ENCODE measurements at regions not wholly inside any gene's neighbourhood (a gene's known extent, or its start where the extent isn't known, plus 50 kb on each side); places are given as distances from the start of the nearest gene placed in this dataset.

DNA sequence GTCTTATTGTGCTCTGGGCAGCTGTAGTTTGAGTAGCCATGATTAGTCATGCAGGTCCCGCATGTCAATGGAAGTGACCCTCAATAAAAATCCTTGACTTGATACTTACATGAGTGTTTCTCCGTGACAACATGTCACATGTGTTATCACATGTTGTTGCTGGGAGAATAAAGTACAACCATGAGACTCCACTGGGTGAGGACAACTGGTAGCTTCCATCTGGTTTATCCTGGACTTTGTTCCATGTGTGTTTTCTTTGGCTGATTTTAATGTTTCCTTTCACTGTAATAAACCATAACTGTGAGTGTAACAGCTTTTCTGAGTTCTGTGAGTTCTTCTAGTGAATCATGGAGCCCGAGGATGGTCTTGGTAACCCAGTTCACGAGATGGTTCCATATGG is 63.1 kb upstream of the NDN start:
- no peak for DNase-seq (ENCODE audit: low read depth)
- TF ChIP-seq, protein P1, sequence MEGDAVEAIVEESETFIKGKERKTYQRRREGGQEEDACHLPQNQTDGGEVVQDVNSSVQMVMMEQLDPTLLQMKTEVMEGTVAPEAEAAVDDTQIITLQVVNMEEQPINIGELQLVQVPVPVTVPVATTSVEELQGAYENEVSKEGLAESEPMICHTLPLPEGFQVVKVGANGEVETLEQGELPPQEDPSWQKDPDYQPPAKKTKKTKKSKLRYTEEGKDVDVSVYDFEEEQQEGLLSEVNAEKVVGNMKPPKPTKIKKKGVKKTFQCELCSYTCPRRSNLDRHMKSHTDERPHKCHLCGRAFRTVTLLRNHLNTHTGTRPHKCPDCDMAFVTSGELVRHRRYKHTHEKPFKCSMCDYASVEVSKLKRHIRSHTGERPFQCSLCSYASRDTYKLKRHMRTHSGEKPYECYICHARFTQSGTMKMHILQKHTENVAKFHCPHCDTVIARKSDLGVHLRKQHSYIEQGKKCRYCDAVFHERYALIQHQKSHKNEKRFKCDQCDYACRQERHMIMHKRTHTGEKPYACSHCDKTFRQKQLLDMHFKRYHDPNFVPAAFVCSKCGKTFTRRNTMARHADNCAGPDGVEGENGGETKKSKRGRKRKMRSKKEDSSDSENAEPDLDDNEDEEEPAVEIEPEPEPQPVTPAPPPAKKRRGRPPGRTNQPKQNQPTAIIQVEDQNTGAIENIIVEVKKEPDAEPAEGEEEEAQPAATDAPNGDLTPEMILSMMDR (conservative IDR thresholded peaks at IDR 0.05; ENCODE audit: low read depth, low read length): no peak
- no peak overlapping the region for H3K4me3 ChIP-seq (ENCODE audit: low read length)

DNA sequence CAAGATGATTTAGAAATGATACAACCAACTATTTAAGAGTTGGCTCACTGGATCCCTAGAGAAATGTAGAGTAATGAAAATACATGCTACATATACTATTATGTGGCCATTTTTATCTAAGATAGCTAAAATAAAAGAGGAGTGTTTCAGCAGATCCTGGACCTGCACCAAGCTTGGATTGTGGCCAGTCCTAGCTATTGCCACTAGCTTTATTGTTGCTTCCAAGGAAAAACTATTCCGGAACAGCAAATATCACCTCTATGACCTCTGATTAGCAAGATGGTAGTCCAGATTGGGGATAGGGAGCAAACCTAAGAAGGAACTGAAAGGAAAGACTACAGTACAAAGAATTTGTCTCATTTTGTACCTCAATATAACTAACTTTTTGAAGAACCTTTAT is 63.7 kb upstream of the NDN start:
- TF ChIP-seq, protein P1 (conservative IDR thresholded peaks at IDR 0.05; ENCODE audit: low read depth, low read length): no peak
- DNase-seq (ENCODE audit: low read depth): no peak
- no peak overlapping the region for H3K4me3 ChIP-seq (ENCODE audit: low read length)

DNA sequence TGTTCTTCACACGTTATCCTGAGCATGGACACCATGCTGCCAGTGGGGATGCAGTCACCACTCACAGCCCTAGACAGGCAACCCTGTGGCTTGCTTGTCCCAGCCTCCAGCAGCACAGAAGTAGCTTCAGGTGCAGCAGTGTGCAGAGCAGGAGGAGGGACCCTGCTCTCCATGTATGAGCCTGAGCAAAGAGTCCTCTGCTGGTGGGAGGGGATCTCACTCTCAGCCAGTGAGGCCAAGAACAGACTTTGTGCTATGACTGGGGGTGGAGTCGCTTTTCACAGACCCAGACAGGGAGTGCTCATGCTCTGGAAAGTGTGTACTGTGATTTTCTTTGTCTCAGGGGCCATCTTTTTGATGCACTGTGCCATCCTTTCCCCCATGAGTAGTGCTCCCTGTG is 66.1 kb upstream of the NDN start:
- no peak overlapping the region for H3K4me3 ChIP-seq (ENCODE audit: low read length)
- DNase-seq (ENCODE audit: low read depth): no peak
- TF ChIP-seq, protein P1 (conservative IDR thresholded peaks at IDR 0.05; ENCODE audit: low read depth, low read length): no peak

DNA sequence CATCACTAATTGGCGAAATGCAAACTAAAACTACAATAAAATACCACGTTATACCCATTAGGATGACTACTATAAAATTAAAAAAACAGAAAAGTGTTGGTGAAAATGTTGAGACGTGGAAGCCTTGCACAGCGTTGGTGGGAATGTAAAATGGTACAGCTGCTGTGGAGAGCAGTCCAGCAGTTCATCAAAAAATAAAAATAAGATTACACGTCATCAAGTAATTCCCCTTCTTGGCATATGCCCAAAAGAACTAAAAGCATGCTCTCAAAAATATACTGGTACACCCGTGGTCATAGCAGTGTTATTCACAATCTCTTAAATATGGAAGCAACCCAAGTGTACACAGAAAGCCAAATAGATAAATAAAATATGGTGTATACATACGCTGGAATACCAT is 71.8 kb upstream of the NDN start:
- H3K4me3 ChIP-seq (ENCODE audit: low read length): no peak overlapping the region
- TF ChIP-seq, protein P1 (conservative IDR thresholded peaks at IDR 0.05; ENCODE audit: low read depth, low read length): no peak
- no peak for DNase-seq (ENCODE audit: low read depth)

DNA sequence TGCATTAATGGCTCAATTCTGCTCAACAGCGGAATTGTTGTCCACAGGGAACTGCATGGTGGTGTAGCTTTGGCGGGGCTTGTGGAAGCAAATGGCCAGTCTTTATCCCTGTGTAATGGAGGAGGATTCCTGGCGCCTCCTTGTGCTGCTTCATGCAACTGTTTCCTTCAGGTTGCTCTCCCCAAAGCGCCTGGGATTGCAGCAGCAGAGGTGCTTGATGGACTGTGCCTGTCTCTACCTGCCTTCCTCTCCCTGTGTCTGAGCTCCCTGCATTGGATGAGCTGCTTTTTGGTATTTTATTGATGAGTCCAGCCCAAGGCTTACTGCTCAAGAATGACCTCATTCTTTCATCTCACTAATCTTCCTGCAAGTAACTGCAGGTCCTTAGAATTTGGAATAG is 72.9 kb upstream of the NDN start:
- no peak for DNase-seq (ENCODE audit: low read depth)
- H3K4me3 ChIP-seq (ENCODE audit: low read length): no peak overlapping the region
- TF ChIP-seq, protein P1 (conservative IDR thresholded peaks at IDR 0.05; ENCODE audit: low read depth, low read length): no peak

DNA sequence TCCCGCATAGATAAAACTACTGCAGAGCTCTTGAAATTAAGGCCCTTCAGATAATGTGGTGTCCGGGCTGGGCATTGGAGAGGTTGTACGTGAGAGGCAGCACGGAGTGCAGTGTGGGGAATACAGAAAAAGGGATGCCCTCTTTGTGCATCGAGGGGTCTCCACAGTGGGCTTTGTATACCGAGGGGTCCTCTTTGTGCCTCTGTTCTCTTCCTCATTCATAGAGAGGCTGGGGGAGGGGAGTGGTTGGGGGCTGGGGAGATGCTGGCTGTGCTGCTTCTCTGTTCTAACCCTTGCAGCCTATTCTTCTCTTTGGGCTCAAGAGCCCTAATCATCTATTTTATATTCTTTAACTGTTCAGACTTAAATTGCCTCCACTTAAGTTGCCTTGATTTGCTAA is 74.3 kb upstream of the NDN start:
- TF ChIP-seq, protein P1 (conservative IDR thresholded peaks at IDR 0.05; ENCODE audit: low read depth, low read length): no peak
- H3K4me3 ChIP-seq (ENCODE audit: low read length): no peak overlapping the region
- DNase-seq (ENCODE audit: low read depth): no peak

DNA sequence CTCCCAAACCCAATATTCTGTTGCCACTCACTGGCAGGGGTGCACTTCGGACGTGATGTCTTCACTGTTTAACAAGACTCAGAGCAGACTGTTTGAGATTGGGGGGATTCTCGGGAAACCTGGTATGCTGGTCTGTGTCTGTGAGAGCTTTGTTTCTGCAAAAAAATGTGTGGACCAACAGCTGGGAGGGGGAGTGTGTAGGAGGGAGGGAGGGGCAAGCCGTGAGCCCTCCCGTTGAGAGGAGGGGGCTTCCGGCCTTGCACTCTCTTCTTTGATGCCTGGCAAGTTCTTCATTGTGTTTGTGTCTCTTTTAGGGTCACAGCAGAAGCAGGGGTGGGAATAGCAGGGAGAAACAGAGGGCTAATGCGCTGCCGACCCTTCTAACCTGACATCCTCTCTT is 74.9 kb upstream of the NDN start:
- TF ChIP-seq, protein P1 (conservative IDR thresholded peaks at IDR 0.05; ENCODE audit: low read depth, low read length): no peak
- no peak for DNase-seq (ENCODE audit: low read depth)
- H3K4me3 ChIP-seq (ENCODE audit: low read length): no peak overlapping the region
